Endodermal cell (in vitro differentiated cells): ENCODE measurements at regions not wholly inside any gene's neighbourhood (a gene's known extent, or its start where the extent isn't known, plus 50 kb on each side); places are given as distances from the start of the nearest gene placed in this dataset.
A peak's percentile ranks its signal among the peaks of the same experiment; 100 is the strongest.

Experiments used
- DNase-seq: peaks from one replicate; pipeline ENCODE4 v3.0.0-alpha.2; 2017
- H3K27ac ChIP-seq: 2 replicates; pipeline ENCODE4 v1.5.1; 2013; ENCODE audit warnings: mild to moderate bottlenecking, low read depth, low read length, moderate library complexity
- H3K27me3 ChIP-seq: 2 replicates; pipeline ENCODE4 v1.6.1; 2013; ENCODE audit warnings: mild to moderate bottlenecking, low read length, moderate library complexity; ENCODE audit not compliant: insufficient read depth, control insufficient read depth, poor library complexity, severe bottlenecking
- H3K36me3 ChIP-seq: 2 replicates; pipeline ENCODE4 v1.7.0; 2013; ENCODE audit warnings: mild to moderate bottlenecking, low read length, moderate library complexity; ENCODE audit not compliant: control insufficient read depth, insufficient read depth
- H3K4me1 ChIP-seq: one replicate; pipeline ENCODE4 v1.7.0; 2013; ENCODE audit warnings: low read length; ENCODE audit not compliant: control insufficient read depth, insufficient read depth
- H3K4me3 ChIP-seq: 2 replicates; pipeline ENCODE4 v1.5.1; 2013; ENCODE audit warnings: mild to moderate bottlenecking, low read length, moderate library complexity
- H3K9ac ChIP-seq: 2 replicates; pipeline ENCODE4 v1.6.1; 2013; ENCODE audit warnings: mild to moderate bottlenecking, low read length, moderate library complexity; ENCODE audit not compliant: poor library complexity, severe bottlenecking; ENCODE audit errors: extremely low read depth
- H3K9me3 ChIP-seq: 2 replicates; pipeline ENCODE4 v1.6.1; 2013; ENCODE audit warnings: mild to moderate bottlenecking, low read length, moderate library complexity; ENCODE audit not compliant: control insufficient read depth
- H3K27ac Mint-ChIP-seq: 2 replicates; pipeline ENCODE4 v1.8.0; 2020; ENCODE audit warnings: mixed read lengths
- H3K27me3 Mint-ChIP-seq: 2 replicates; pipeline ENCODE4 v1.8.0; 2021; ENCODE audit warnings: mild to moderate bottlenecking, mixed read lengths; ENCODE audit not compliant: insufficient read depth
- H3K36me3 Mint-ChIP-seq: 2 replicates; pipeline ENCODE4 v1.8.0; 2020; ENCODE audit warnings: low read depth, mixed read lengths
- H3K4me1 Mint-ChIP-seq: 2 replicates; pipeline ENCODE4 v1.8.0; 2020; ENCODE audit warnings: mixed read lengths
- H3K4me3 Mint-ChIP-seq: 2 replicates; pipeline ENCODE4 v1.8.0; 2020; ENCODE audit warnings: mild to moderate bottlenecking, moderate library complexity, mixed read lengths
- H3K9me3 Mint-ChIP-seq: 2 replicates; pipeline ENCODE4 v1.8.0; 2020; ENCODE audit warnings: mild to moderate bottlenecking, mixed read lengths
- WGBS, 2 experiments: methylation state at CpG; one replicate each; pipeline versions ENCODE4 v1.1.5 to v1.1.7; 2013; ENCODE audit warnings: missing lambda C conversion rate in 2 of 2, mixed read lengths in 1 of 2; ENCODE audit not compliant: insufficient coverage in 1 of 2, insufficient read length in 1 of 2; 5-methylcytosine and 5-hydroxymethylcytosine counted together
- TF ChIP-seq, protein P1 (sequence below): fragments of 200-600 bp; sonication (generic); conservative IDR thresholded peaks from 2 replicates; pipeline ENCODE4 v1.5.0; 2021; ENCODE audit warnings: antibody characterized with exemption, mild to moderate bottlenecking

DNA sequence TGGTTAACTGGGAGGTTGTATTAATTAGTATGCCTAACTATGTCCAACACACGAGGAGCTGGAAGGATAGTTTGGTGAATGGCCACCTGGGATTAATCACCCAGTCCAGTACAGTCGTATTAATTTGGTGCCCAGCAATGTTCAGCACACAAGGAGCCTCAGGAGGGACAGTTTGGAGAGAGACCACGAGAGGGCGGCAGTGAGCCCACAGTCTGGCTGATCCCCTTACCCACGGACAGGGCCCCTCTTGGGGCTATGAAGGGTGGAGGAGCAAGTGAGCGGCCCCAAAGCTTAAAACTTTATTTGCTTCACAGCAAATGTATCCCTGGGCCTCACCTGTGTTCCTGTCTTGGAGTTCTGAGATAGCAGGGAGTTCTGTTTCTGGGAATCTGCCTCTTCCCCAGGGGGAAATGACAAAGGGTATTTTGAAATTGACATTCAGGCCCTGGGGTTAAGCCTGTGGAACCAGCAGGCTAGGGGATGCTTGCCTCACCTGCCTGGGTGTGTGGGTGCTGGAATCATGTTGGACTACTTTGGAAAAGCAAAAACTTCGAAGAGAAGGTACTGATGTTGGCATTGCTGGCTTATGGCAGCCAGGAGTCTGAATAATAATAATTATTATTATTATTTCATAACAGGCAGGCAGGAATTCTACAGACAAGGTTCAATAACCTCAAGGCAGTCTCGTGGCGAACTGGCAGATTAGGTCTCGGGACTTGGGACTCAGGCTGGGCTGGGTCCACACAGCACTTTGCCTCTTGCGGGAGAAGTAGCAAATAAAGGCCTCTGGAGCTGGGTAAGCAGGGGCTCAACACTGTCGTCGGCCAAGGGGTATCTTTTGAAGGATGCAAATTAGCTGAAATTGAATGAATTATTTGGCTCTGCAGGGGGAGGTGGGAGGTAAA lies 227.6 kb upstream of the ASIC2 start:
- H3K27ac ChIP-seq = no peak overlapping the region
- TF ChIP-seq, protein P1, sequence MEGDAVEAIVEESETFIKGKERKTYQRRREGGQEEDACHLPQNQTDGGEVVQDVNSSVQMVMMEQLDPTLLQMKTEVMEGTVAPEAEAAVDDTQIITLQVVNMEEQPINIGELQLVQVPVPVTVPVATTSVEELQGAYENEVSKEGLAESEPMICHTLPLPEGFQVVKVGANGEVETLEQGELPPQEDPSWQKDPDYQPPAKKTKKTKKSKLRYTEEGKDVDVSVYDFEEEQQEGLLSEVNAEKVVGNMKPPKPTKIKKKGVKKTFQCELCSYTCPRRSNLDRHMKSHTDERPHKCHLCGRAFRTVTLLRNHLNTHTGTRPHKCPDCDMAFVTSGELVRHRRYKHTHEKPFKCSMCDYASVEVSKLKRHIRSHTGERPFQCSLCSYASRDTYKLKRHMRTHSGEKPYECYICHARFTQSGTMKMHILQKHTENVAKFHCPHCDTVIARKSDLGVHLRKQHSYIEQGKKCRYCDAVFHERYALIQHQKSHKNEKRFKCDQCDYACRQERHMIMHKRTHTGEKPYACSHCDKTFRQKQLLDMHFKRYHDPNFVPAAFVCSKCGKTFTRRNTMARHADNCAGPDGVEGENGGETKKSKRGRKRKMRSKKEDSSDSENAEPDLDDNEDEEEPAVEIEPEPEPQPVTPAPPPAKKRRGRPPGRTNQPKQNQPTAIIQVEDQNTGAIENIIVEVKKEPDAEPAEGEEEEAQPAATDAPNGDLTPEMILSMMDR = peak; percentile 91
- no peak overlapping the region for H3K9ac ChIP-seq
- no peaks in the 10 kb centered on the region for H3K9me3 ChIP-seq
- Mint-ChIP-seq H3K9me3 (no peaks in the 10 kb centered on the region), H3K36me3 (no peaks in the 10 kb centered on the region), H3K4me3 (no peak overlapping the region), H3K4me1 (no peaks in the 10 kb centered on the region), H3K27me3 (peaks cover 5% of the 10 kb centered on the region), H3K27ac (no peak overlapping the region)
- H3K4me1 ChIP-seq = no peaks in the 10 kb centered on the region
- H3K4me3 ChIP-seq = no peak overlapping the region
- no peaks in the 10 kb centered on the region for H3K36me3 ChIP-seq
- peaks cover 17% of the 10 kb centered on the region for H3K27me3 ChIP-seq
- DNase-seq = peak; percentile 96
- WGBS, 2 experiments = 53 to 57% methylated on average over 8 to 13 of the region's 13 CpGs

DNA sequence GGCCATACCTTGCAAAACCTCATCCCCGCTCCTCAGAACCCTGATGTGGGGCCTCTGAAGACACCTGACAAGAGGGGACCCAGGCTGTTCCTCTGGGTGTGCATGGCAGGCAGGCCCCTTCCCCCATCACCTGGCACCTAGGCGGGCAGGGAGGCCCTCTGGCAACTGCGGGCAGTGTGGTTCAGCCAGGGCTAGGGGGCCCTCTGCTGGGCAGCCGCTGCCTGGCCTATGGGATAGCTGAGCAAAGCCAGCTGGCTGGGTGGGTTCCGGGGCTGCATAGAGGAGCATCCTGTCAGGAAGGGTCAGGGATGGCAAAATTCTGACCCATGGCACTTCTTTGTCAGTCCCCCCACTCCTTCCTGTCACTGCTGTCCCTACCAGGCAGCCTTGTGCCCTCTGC lies 228.7 kb upstream of the ASIC2 start:
- peak; percentile 94 for DNase-seq
- H3K4me1 Mint-ChIP-seq = no peaks in the 10 kb centered on the region
- H3K9me3 Mint-ChIP-seq = peaks cover 3% of the 10 kb centered on the region

DNA sequence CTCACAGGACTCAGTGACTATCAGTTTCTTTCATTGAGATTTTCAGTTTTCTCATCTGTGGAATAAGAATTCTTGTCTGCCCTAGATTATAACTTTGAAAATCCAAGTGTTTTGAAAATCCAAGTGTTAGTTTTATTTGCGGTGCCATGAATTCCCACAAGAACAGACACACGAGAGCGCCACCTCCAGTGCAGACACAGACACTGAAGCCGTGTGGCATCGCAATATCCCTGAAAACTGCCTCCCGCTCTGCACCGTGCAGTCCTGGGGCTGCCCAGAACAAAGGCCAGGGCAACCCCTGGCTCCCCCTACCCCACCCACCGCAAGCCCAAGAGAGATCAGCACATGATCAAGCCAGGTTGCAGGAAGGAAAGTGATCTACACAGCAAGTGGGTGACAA lies 229.5 kb upstream of the ASIC2 start:
- peak; percentile 84 for DNase-seq
- peaks cover 10% of the 10 kb centered on the region for H3K27me3 Mint-ChIP-seq
- 63 to 74% methylated on average over 7 to 8 of the region's 8 CpGs for WGBS, 2 experiments

More for the DNA sequence above, 228.7 kb upstream of the ASIC2 start:
- 50 to 60% methylated on average over 2 to 5 of the region's 5 CpGs for WGBS, 2 experiments
- Histone ChIP-seq H3K9ac (no peak overlapping the region), H3K9me3 (no peaks in the 10 kb centered on the region), H3K36me3 (no peaks in the 10 kb centered on the region), H3K4me3 (no peak overlapping the region), H3K27ac (no peak overlapping the region), H3K27me3 (peaks cover 17% of the 10 kb centered on the region), H3K4me1 (no peaks in the 10 kb centered on the region)
- Mint-ChIP-seq H3K27me3 (peaks cover 8% of the 10 kb centered on the region), H3K36me3 (no peaks in the 10 kb centered on the region), H3K27ac (no peak overlapping the region), H3K4me3 (no peak overlapping the region)
- TF ChIP-seq, protein P1 = peak; percentile 83

More for the DNA sequence above, 229.5 kb upstream of the ASIC2 start:
- H3K9me3 Mint-ChIP-seq = peaks cover 10% of the 10 kb centered on the region
- TF ChIP-seq, protein P1 = peak; percentile 74
- Histone ChIP-seq H3K4me3 (no peak overlapping the region), H3K27ac (no peak overlapping the region), H3K27me3 (peaks cover 17% of the 10 kb centered on the region), H3K4me1 (no peaks in the 10 kb centered on the region), H3K9ac (no peak overlapping the region), H3K36me3 (no peaks in the 10 kb centered on the region), H3K9me3 (no peaks in the 10 kb centered on the region)
- no peaks in the 10 kb centered on the region for H3K36me3 Mint-ChIP-seq
- no peak overlapping the region for H3K4me3 Mint-ChIP-seq
- no peak overlapping the region for H3K27ac Mint-ChIP-seq
- H3K4me1 Mint-ChIP-seq = no peaks in the 10 kb centered on the region
